NOMO-1 treated with dmso at 0.1 percent for 144 hours (cell line): ENCODE measurements at regions not wholly inside any gene's neighbourhood (a gene's known extent, or its start where the extent isn't known, plus 50 kb on each side); places are given as distances from the start of the nearest gene placed in this dataset.

Experiments used
- DNase-seq: peaks from one replicate; lab custom pipeline; 2025; ENCODE audit not compliant: unreplicated experiment; lab: John Stamatoyannopoulos, UW

DNA sequence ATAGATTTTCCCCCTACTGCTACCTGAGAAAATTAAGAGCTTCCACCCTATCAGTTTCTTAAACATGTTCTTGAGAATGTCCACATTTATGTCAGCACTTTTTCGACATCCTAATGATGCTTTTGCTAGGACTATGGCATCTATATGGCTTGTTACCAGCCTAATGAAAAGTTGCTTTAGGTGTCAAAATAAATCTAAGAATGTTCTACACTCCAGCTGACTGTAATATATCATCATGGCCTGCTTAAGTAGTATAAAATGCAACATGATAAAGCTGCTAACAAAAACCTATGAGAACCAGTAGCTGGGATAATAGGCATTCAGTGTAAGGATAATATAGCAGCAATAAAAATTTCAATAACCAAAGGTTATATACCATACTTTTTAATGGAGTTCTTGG lies 1983.5 kb upstream of the CELF4 start:
- DNase-seq, result no peak

DNA sequence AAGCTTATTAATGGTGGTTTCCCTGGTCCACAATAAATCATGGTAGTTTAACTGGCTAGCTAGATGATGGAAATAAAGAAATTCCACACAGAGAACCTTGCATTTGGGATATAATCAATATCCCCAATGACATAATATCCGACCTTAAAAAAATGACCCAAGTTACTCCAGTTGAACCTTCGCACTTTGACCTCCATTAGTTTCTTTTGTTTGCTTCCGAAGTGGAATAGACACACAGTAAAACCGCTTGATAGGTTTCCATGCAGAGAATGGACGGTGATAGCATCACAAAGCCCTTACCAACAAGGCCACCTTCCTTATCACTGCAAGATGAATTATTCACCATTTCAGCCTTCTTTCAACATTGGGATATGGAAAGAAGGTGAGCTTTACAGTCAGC lies 1966.1 kb upstream of the CELF4 start:
- no peak for DNase-seq

DNA sequence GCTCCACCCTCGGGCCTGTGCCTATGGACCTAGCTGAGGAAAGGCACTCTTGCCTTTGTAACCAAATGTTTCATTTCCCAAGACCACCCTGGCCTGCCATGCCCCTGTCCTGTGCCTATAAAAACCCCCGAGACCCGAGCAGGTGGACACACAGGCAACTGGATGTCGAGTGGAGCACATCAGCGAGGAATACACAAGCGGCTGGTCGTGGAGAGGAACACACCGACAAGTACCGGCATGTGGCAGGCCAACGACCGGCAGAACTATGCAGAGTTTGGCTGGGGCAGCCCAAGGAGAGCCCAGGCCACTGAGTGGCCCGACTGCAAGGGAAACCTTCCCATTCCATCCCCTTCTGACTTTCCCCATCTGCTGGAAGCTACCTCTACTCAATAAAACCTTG lies 1963.8 kb upstream of the CELF4 start:
- DNase-seq, result no peak

DNA sequence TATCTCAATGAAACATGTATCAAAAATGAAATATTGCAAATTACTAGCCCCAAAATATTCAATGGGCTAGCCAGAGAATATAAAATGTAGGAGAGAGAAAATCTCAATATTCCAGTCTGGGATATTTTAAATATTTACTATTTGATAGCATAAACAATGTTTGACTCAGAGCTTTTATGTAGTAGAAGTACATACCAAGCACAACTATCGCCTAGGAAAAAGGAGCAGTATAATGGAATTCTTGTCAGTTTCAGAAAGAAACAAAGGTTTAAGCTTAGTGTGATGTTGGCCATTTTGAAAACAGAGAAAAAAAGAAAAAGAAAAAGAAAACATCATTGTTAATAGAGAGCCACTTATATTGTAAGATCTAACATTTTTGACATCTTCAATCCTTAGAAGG lies 1961.9 kb upstream of the CELF4 start:
- no peak for DNase-seq

DNA sequence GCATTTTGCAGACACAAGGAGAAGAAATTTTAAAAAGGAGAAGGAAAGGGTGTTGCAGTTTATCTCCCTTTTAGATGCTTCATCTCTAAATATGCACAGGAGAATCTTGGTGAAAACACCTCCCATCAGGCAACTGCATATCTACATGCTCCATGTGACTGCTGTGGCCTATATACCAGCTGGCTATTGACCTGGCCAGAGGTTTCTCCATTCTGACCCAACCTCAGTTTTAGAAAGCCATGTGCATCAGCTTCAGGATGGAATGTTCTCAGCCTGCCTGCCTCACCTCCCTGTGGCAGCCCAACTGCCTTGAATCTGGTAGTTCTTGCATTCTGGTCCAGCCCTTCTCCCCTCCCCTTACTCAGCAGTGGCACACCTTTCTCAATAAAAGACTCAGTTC lies 1958.8 kb upstream of the CELF4 start:
- DNase-seq, result no peak

DNA sequence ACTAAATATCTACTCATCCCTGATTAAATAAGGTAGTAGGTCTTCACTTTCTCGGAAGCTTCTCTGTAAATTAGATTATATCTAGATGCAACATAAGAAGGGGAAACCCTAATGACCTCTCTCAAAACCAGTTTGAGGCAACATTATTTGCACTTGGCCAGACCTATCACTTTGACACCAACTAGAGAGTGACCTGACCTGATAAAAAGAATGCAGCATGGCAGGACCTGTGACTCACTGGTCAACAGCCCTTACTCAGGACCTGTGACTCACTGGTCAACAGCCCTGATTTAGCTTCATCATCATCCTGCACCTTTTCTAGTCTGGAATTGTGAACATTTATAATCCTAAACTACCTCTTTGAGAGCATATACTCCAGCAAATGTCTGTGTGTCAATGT lies 1957.7 kb upstream of the CELF4 start:
- DNase-seq, result no peak

DNA sequence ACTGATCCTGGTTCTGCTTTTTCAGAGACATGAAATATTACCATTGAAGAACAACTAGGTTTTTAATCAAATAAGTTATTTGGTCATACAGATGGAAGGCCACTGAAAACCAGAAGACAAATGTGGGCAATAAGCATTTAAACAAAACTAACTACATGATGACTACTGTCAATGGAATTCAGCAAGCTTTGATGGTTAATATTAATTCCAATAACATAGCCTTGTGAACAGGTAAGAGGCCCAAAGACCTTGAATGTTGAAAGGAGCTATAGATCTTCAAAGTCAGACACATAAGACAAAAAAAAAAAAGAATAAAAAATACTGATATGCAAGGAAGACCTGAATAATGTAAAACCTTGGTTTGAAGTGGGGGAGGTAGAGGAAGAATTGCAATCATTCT lies 1955.6 kb upstream of the CELF4 start:
- no peak for DNase-seq

DNA sequence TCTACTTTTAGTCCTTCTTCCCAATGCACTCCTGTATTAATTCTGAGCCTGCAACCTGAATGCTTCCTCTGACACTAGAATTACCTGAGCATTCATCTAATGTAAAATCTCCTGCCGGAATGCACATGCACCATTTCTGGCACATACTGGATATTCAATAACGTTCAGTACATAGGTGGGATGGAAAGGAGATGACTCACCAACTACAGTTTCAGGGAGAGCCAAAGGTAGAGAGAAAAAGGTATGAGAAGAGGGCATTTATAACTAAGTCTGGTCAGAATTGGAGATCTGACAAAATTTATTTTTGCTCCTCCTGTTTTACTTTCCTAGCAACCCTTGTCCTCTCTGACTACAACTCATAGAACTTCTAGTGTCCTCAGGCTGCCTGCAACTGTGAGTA lies 1954.1 kb upstream of the CELF4 start:
- no peak for DNase-seq

DNA sequence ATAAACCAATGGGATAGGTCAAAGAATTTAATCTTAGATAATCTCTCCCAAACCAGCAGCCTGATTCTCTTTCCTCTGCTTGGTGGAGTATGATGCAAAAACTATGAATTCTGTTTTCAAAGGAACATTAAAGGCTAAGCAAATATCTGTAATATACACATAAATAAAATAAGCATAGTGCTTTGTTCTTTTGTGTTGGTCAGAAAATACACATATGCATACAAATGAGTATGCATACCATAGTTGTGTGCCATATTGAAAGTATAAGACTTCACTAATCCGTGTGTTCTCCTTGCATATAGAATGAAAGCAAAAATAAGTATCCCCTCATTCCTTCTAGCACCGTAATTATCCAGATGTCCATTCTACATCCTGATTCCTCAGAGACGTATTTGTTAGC lies 1949.7 kb upstream of the CELF4 start:
- DNase-seq, result no peak

DNA sequence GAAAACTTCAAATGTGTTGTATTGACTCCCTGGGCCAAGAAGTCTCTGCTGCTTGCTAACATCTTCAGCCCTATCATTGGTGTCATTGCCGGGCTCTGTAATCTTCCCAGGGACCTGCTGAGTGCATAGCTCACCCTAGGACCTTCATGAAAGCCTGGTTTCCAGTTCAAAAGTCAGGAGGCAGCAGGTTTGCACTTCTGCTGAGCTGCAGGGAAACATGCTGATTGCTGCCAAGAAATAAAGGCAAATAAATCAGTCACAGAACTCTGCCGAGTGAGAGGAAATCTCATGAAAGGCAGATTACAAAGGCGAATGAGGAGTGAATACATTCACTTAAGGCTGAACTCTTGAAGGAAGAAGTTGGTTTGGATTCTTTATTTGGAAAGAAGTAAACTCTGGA lies 1947.6 kb upstream of the CELF4 start:
- DNase-seq, result no peak

DNA sequence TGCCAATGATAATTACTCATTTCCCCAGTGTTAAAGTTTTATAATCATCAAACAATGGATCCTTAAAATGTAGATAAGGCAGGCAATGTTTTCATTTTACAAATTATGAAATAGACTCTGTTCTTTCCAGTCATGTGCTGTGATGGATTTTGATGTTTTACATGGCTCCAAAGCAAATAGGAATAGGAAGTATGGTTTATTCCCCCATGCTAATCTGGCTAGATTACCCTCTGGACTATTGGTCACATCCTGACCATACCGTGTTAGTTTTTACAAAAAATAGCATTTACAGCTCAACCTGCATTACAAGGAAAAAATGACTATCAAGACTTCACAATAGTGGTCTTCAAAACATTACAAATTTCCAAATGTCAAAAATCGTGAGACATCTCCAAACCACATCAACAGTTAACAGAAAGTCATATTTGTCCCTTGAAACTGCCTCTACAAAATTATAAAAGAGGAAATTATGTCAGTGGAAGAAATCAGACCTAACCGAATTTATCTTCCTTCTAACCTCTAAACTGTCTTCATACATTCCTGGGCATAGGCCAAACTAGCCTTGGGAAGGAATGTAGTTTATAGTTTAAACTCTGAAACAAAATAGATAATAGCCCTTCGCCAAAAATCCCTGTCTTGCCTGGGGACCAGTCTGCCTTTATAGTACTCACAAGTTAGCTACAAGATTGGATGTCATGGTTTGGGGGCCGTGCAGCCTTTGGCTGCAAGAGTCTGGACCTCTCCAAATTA lies 1941.2 kb upstream of the CELF4 start:
- DNase-seq, result no peak

DNA sequence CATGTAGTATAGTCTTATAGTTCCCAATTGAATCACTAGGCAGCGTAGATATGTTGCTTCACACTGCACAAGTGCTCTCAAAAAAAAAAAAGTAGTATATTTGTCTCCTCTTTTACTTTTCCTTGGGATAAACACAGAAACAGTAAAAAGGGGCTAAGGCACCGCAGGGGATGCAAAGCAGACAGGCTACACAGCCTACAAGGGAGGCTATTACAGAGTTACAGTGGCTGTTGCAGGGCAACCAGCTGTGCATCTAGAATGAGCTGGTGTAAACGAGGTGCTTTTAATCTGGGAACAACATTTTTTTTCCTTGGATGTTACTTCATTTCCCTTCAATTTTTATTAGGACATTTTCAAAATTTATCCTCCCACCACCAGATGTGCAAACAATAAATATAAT lies 1934.7 kb upstream of the CELF4 start:
- no peak for DNase-seq

DNA sequence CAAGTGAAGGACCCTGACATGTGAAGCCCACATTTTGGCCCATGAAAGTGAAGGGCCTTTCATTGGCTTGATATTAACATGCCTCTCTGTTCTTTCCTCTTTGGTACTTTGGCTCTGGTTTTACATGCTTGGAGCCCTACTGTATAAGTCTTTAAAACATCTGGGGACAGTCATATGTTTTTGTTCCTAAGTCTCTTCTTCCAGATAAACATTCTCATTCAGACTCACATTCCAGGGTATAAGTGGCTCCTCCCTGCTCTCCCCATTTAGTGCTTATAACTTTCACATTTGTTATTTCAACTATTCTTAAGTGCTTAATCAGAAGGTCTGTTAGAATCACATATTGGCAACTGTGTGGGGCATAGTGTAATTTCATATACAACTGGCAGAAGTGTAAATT lies 1932.2 kb upstream of the CELF4 start:
- DNase-seq, result no peak

DNA sequence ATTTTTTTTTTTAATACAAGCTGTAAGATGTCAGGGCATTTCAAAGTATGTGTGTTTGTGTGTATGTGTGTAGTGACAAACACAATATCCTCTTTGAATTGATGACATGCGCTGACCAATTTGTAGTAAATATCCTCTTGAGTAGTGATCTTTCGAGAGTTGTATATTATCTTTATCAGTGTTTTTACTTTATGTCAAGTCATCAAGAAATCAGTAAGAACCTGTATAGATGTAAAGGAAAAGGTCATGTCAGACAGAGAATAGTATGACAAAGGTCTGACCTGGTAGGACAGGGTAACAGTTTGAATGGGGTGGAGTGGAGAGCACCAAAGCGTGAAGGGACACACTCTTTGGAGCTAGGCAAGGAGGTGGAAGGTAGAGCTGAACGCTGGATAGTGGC lies 1931.4 kb upstream of the CELF4 start:
- DNase-seq, result no peak

DNA sequence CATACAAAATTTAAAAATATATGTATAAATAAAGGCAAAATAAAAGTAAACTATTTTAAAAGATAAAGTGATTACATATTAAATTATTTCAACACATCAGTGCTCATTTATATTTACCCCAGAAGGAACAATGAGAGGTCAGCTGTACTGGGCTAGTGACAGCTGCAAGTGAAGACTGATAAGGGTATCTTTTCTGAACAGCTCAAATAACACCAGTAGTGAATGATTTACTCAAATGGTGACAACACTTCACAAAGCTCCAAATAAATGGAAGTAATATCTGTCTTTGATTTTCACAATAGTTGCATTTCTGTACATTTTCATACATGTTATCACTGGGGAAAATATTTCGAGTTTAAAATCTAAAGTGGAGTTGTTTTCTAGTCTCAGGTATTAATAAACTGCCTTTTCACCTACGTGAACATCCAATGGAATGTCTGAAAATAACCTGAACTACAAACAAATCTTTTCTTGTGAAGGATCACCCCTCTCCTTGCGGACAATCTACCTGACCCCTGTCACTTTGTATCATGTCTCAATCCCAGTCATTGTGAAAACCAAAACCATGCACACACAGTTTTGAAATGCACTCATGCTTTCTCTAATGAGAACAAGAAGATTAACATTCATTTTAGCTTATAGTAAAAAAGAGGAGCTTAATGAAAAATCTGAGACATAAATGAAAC lies 1928.8 kb upstream of the CELF4 start:
- no peak for DNase-seq

DNA sequence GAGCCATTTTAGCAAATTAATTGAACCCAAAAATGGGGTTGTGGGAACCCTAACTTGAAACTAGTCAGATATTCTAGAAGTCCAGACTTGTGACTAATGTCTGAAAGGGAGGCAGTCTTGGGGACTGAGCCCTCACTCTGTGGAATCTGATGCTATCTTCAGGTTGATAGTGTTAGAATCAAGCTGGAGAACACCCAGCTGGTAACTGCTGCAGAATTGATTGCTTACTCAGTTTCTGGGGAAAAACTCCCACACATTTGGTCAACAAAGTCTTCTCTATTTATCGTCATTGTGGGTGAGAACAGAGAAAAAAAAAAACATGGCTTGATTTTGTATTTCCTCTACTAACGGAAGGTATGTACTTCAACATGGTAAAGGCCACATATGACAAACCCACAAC lies 1925.8 kb upstream of the CELF4 start:
- DNase-seq, result no peak

DNA sequence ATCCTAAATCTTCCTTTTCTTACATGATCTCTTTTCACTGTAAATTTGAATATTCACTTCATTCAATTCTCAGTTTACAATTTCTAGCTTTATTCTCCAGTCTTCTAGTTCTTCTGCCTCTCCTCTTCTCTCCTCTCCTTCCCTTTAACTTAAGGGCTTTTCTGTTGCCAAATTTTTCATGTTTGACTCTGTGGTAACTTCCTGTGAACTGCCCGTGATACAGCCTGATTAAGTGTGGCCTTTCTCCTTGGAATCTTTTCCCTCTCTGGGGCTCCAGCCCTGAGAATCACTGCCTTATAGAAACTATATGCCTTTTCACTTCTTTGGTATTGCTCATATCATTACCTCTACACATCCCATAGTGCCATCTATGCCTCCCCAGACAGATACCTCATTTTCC lies 1923.8 kb upstream of the CELF4 start:
- DNase-seq, result no peak

DNA sequence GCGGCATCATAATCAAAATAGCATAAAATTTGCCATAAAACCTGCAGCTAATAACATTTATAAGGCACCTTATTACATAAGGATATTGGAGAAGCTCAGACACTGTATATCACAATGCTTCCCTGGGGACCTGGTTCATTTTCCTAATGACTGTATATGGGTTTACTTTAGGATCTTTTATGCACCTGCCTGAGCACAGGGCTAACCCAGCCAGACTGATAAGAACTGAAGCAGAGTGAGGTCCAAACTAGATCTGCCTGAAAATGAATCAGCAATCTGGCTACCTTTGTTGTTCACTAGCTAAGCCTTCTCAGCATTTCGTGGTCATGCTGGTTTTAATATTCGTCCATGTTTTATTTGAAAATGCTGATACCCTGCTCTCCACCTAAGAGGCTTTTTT lies 1922.3 kb upstream of the CELF4 start:
- DNase-seq, result no peak

DNA sequence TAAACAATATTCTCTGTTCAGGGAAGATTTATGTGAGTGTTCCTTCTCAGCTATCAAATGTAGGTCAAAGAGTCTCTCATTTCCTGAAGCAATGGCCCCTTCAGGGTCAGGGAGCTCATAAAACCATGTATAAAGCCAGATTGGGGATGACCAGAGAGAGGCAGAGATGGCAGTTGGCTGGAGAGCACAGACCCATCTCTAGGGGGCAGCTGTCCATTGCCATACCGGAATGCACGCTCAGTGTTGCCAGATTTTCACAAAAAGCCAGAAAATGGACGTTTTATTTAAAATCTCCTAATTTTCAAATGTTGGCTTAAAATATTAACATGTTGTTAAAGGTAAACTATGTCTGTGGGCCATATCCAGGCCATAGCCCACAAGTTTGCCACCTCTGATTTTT lies 1920.7 kb upstream of the CELF4 start:
- no peak for DNase-seq

DNA sequence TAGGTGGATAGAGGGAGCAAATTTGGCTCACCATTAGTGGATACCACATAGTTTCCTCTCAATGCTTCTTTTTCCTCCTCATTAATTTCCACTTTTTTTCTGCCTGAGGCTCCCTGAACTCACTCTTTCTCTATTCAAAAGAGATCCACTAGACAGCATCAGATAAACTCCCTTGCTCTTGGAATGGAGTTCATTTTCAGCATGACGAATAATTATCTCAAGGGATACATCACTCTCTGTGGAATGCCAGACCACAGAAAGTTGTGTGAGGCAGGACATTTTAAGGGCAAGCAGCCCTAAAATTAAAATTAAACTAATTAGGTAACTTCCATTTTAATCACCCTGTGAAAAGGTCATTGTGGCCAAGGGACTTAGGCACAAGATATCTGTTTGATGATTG lies 1920.1 kb upstream of the CELF4 start:
- no peak for DNase-seq

DNA sequence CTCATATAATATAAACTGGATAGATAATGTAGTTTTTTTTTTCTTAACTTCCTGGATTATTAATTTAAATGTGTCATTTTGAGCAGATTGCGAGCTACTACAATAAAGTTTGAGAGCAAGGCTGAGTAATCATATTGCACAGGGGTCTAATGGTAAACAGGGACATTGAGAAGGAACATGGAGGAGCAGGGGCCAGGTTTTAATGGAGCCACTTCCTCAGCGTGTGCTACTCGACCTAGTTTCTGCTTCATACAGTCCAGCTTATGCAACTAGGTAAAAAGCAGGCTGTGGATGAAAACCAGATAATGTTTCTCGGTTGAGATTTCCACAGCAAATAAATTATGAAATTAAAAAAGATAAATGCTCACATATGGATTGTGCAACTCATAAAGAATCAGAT lies 1915.7 kb upstream of the CELF4 start:
- DNase-seq, result no peak

DNA sequence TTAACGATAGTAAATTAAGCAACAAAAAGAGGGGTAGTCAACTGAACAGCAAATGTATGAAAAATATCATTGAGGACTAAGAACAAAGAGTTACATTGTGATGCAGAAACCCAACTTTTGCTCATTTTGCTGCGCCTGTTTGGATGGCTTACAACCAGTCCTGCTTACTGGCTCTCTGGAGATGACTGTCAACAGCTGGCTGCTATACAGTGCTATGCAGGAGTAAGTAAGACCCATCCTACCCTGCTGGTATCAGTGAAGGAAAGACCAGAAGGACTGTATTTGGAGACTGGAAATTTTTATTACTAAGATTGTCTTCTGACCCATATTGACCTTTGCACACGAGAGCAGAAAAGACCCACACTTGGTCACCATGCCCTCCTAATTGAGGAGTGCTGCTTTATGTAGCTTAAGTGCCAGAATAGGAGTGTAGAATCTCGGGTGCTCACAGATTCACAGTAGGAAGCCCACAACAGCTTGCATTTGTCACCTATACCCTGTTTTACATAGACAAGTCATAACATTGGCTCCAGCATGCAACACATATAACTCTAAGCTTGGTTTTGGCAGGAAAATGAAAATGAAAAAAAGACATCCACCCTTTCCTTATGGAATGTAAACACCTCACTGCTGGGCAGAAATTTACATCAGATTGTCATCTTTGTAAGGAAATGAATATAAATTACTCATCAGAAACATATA lies 1915.0 kb upstream of the CELF4 start:
- no peak for DNase-seq
